ENCODE measurements at regions not wholly inside any gene's neighbourhood (a gene's known extent, or its start where the extent isn't known, plus 50 kb on each side); places are given as distances from the start of the nearest gene placed in this dataset.

DNA sequence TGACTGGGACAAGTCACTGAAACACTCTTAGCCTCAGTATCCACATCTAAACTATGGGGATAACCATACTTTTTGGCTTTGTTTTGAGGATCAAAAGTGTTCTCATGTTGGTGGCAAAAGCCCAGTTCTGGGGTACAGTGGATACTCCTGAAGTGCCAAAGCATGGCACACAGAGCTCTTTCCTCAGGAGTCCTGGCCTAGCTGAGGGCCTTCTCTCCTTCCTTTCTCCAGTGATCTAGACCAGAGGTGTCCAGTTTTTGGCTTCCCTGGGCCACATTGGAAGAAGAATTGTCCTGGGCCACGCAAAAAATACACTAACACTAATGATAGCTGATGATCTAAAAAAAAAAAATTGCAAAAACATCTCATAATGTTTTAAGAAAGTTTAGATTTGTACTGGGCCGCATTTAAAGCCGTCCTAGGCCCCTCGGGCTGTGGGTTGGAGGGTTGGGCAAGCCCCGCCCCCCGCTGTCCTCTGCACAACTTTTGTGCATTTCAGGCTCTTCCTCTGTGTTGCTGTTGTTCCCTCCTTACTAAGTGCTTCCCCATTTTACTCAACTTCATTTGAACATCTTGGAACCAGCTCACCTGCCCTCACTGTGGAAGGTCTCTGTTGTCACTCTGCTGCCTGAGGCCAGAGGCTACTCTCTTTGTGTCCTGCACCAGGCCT, 337.0 kb downstream of the CYRIA start:
- Histone ChIP-seq H3K4me1 (ENCODE audit: insufficient read depth, low read length) (no peaks in the 10 kb centered on the region), H3K9me3 (ENCODE audit: low read length) (no peaks in the 10 kb centered on the region), H3K4me3 (ENCODE audit: low read length) (no peak overlapping the region), H3K36me3 (ENCODE audit: insufficient read depth, low read length) (no peaks in the 10 kb centered on the region), H3K27ac (ENCODE audit: low read depth, low read length) (no peak overlapping the region), H3K27me3 (ENCODE audit: insufficient read depth, low read length, poor library complexity, severe bottlenecking) (no peaks in the 10 kb centered on the region)
- H3K4me1 Mint-ChIP-seq: no peaks in the 10 kb centered on the region
- CTCF ChIA-PET: no interaction called here
- H3K36me3 Mint-ChIP-seq: no peaks in the 10 kb centered on the region
- H3K27ac Mint-ChIP-seq: no peak overlapping the region
- no peak overlapping the region for H3K4me3 Mint-ChIP-seq
- peaks cover 0 to 2% of the 10 kb centered on the region in 2 donors for H3K27me3 Mint-ChIP-seq
- no peak for DNase-seq
- H3K9me3 Mint-ChIP-seq: peaks cover 0 to 4% (median 0%) of the 10 kb centered on the region in 5 donors
- POLR2A ChIA-PET: no interaction called here

DNA sequence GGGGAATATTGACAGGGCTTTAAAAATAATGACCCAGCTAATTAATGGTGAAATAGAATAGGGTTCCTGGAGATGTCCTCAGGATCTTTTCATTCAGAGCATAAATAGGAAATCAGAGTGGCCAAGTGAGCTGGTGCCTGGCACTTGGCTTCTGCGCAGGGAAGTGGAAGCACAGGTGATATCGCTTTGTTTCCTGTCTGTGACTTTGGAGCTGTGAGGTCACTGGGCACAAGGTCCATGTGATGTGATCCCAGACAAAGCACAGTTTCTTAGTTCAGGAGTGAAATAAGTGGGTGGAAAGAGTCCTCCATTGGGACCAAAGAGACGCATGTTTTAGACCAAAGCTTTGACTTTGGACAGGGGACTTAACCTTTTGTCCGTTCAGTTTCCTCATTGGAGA, 338.3 kb downstream of the CYRIA start:
- H3K27ac ChIP-seq (ENCODE audit: low read depth, low read length): no peak overlapping the region
- H3K4me3 ChIP-seq (ENCODE audit: low read length): no peak overlapping the region
- Mint-ChIP-seq H3K4me1 (no peaks in the 10 kb centered on the region), H3K9me3 (peaks cover 0 to 4% (median 0%) of the 10 kb centered on the region in 5 donors), H3K27ac (no peak overlapping the region), H3K4me3 (no peak overlapping the region), H3K27me3 (peaks cover 0 to 2% of the 10 kb centered on the region in 2 donors), H3K36me3 (no peaks in the 10 kb centered on the region)
- H3K27me3 ChIP-seq (ENCODE audit: insufficient read depth, low read length, poor library complexity, severe bottlenecking): no peaks in the 10 kb centered on the region
- no peaks in the 10 kb centered on the region for H3K4me1 ChIP-seq (ENCODE audit: insufficient read depth, low read length)
- no peaks in the 10 kb centered on the region for H3K36me3 ChIP-seq (ENCODE audit: insufficient read depth, low read length)
- CTCF ChIA-PET: no interaction called here
- H3K9me3 ChIP-seq (ENCODE audit: low read length): no peaks in the 10 kb centered on the region
- POLR2A ChIA-PET: no interaction called here
- DNase-seq: no peak

DNA sequence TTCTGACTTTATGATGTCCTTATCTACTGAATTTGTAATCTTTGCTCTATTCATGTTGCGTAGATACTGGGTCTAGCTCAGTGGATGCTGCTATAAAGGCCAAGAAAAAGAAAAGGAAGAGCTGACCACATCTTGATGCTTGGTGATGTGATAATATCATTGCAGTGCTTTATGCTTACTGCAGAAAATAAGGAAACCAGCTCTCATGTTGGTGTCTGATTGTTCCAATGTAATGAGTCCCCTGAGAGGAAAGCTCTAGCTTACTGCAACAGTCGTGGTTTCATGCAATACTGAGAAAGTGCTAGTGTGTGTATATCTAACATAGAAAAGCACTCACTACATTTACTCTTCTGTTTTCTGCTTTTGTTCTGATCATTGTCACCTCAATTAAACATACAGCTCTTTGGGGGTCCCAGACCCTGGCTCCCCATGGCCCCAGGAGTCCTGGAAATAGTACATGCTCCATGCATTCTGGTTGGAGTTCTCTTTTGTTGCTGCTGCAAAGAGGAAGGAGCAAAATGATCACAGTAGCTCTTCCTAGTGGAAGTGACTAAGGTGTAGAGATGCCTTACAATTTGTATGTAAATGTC, 338.8 kb downstream of the CYRIA start:
- Histone ChIP-seq H3K27ac (ENCODE audit: low read depth, low read length) (no peak overlapping the region), H3K4me3 (ENCODE audit: low read length) (no peak overlapping the region), H3K9me3 (ENCODE audit: low read length) (no peaks in the 10 kb centered on the region), H3K4me1 (ENCODE audit: insufficient read depth, low read length) (no peaks in the 10 kb centered on the region), H3K27me3 (ENCODE audit: insufficient read depth, low read length, poor library complexity, severe bottlenecking) (no peaks in the 10 kb centered on the region), H3K36me3 (ENCODE audit: insufficient read depth, low read length) (no peaks in the 10 kb centered on the region)
- Mint-ChIP-seq H3K27me3 (peaks cover 0 to 2% of the 10 kb centered on the region in 2 donors), H3K9me3 (peaks cover 0 to 4% (median 0%) of the 10 kb centered on the region in 5 donors), H3K4me3 (no peak overlapping the region), H3K4me1 (no peaks in the 10 kb centered on the region), H3K36me3 (no peaks in the 10 kb centered on the region), H3K27ac (no peak overlapping the region)
- ChIA-PET CTCF (no interaction called here), POLR2A (no interaction called here)
- no peak for DNase-seq

DNA sequence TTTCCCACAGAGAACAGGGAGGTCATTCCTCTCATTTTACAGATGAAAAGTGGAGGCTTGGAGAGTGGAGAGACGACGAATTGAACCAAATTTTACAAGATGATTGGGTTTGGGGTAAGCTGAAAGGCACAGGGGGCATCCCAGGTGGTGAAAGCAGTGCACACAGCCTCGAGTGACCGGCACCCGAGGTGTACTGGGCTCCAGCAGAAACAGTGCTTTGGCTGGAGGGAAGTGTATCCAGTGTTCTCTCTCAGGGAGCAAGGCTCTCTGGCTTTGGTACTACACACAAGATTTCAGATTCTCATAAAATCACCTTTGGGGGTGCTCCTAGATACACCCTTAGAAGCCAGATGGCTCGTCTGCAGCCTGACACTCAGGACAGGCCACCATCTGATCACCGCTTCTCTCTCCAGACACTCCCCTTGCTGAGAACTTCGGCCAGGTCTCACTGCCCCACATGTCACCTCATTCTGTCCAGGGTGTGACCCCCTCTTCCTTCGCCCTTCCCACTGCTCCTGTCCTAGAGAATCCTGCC, 339.6 kb downstream of the CYRIA start:
- Histone ChIP-seq H3K27me3 (ENCODE audit: insufficient read depth, low read length, poor library complexity, severe bottlenecking) (no peaks in the 10 kb centered on the region), H3K36me3 (ENCODE audit: insufficient read depth, low read length) (no peaks in the 10 kb centered on the region), H3K9me3 (ENCODE audit: low read length) (no peaks in the 10 kb centered on the region), H3K4me3 (ENCODE audit: low read length) (no peak overlapping the region), H3K27ac (ENCODE audit: low read depth, low read length) (no peak overlapping the region), H3K4me1 (ENCODE audit: insufficient read depth, low read length) (no peaks in the 10 kb centered on the region)
- no peak overlapping the region for H3K27ac Mint-ChIP-seq
- ChIA-PET CTCF (no interaction called here), POLR2A (no interaction called here)
- DNase-seq: no peak
- H3K9me3 Mint-ChIP-seq: peaks cover 0 to 4% (median 0%) of the 10 kb centered on the region in 5 donors
- peaks cover 0 to 2% of the 10 kb centered on the region in 2 donors for H3K27me3 Mint-ChIP-seq
- H3K4me1 Mint-ChIP-seq: no peaks in the 10 kb centered on the region
- H3K4me3 Mint-ChIP-seq: no peak overlapping the region
- no peaks in the 10 kb centered on the region for H3K36me3 Mint-ChIP-seq

DNA sequence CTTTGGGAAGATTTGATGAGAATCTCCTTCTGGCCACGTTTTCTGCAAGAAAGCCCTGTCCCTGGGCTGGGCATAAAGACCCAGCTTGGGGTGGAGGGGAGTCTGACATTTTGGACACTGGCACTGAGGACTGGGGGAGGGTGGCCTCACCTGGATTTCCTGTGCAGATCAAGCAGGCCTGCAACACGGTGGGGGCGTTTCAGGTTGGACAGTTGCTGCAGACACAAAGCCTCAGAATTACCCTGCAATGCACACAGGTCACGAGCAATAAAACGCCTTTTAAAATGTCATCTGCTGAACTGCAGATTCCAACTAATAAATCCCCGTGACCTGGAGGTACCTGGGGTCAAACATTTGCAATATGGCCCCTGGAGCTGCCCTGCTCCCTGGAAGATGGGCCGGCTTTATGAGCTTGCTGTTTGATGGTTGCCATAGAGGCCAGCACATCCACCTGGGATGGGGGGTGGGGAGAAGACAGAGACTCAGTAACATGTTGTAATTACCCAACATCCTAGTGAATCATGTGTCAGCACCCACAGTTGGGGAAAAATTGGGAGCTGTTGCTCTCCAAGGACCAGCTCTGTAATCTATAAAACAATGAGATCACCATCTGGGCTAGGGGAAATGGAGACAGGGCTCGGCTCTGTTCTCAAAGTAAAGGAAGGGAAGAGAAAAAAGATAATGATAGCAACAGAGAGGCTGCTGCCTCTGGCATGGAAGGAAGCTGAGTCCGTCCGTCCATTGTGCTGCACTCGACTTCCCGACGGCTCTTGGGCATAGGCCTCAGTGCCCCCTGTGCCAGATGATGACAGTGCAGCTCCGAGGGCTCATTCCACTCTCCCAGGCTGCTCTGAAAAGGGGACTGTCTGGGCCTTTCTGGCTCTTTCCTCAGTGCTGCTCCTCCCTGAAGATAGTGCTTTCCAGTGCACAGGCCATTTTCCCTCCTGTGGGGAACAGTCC, 340.3 kb downstream of the CYRIA start:
- peaks cover 0 to 2% (median 0%) of the 10 kb centered on the region in 5 donors for H3K9me3 Mint-ChIP-seq
- H3K36me3 Mint-ChIP-seq: no peaks in the 10 kb centered on the region

DNA sequence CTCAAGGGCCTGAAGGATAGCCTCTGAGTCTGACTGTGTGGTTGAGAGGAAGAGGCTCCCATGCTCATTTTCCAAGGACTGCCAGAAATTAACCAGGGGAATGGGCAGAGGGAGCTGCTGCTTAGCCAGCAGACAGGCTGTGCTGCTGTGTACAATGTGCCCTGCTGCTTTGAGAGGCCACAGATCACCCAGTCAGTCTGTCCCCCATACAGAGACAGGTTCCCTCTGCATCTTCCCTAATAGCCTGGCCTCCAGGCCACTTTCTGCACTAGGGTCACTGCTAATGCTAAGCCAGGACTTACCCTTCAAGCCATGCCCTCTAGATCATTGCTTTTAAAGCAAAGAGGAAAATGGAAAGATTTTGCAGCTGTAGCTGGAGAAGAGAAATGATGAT, 341.1 kb downstream of the CYRIA start:
- H3K27me3 ChIP-seq (ENCODE audit: insufficient read depth, low read length, poor library complexity, severe bottlenecking): no peaks in the 10 kb centered on the region
- no peaks in the 10 kb centered on the region for H3K4me1 ChIP-seq (ENCODE audit: insufficient read depth, low read length)
- CTCF ChIA-PET: no interaction called here
- Mint-ChIP-seq H3K27me3 (no peaks in the 10 kb centered on the region), H3K4me1 (no peaks in the 10 kb centered on the region), H3K27ac (no peak overlapping the region), H3K9me3 (peaks cover 0 to 2% (median 0%) of the 10 kb centered on the region in 5 donors), H3K4me3 (no peak overlapping the region), H3K36me3 (no peaks in the 10 kb centered on the region)
- POLR2A ChIA-PET: no interaction called here
- H3K36me3 ChIP-seq (ENCODE audit: insufficient read depth, low read length): no peaks in the 10 kb centered on the region
- no peaks in the 10 kb centered on the region for H3K9me3 ChIP-seq (ENCODE audit: low read length)
- DNase-seq: no peak
- H3K27ac ChIP-seq (ENCODE audit: low read depth, low read length): no peak overlapping the region
- H3K4me3 ChIP-seq (ENCODE audit: low read length): no peak overlapping the region

More for the DNA sequence above, 340.3 kb downstream of the CYRIA start:
- Histone ChIP-seq H3K4me1 (ENCODE audit: insufficient read depth, low read length) (no peaks in the 10 kb centered on the region), H3K27ac (ENCODE audit: low read depth, low read length) (no peak overlapping the region), H3K27me3 (ENCODE audit: insufficient read depth, low read length, poor library complexity, severe bottlenecking) (no peaks in the 10 kb centered on the region), H3K9me3 (ENCODE audit: low read length) (no peaks in the 10 kb centered on the region), H3K36me3 (ENCODE audit: insufficient read depth, low read length) (no peaks in the 10 kb centered on the region), H3K4me3 (ENCODE audit: low read length) (no peak overlapping the region)
- H3K27ac Mint-ChIP-seq: no peak overlapping the region
- CTCF ChIA-PET: no interaction called here
- POLR2A ChIA-PET: no interaction called here
- peaks cover 0 to 2% of the 10 kb centered on the region in 2 donors for H3K27me3 Mint-ChIP-seq
- no peaks in the 10 kb centered on the region for H3K4me1 Mint-ChIP-seq
- no peak for DNase-seq
- H3K4me3 Mint-ChIP-seq: no peak overlapping the region

DNA sequence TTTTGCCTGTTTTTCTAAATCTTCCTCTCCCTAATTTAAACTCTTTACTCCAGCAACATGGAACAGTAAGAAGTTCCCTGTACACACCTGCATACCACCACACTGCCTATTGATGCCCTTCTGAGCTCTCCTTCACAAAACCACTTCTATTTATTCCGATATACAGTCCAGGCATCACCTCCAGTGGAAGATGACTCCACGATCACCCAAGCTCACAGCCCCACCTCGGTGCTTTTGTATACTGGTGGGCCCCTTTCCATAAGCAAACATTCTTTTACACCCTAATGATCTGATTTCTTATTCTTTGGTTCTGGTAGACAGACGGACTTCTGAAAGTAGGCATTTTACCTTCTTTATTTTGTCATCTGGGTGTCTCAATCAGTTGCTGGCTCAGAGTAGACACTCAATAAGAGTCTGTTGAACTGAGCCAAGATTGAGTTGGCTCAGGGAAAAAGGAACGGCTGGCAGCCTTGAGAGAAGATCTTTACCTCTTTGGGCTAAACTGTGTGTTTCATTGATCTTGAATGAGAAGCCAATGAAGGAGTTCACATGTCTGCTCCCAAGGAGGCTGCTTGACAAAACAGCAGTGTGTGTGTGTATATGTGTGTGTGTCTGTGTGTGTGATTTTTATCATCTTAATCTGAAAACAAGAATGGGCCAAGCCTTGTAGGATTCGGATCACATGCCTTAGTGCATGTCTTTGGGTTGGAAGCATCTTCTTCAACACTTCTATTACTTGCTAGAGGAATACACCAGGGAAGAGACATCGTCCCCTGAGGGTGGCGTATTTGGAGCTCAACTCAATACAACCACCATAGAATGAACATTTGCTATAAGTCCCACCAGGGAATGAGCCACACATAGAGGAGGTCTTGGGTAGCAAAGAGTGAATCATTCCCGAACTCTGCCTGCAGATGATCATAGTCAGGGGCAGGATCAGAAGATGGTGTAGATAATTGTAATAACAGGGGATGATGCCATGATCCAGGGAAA, 341.8 kb downstream of the CYRIA start:
- CTCF ChIA-PET: no interaction called here
- no peak overlapping the region for H3K27ac Mint-ChIP-seq
- no peaks in the 10 kb centered on the region for H3K36me3 Mint-ChIP-seq
- Histone ChIP-seq H3K9me3 (ENCODE audit: low read length) (no peaks in the 10 kb centered on the region), H3K4me3 (ENCODE audit: low read length) (no peak overlapping the region), H3K36me3 (ENCODE audit: insufficient read depth, low read length) (no peaks in the 10 kb centered on the region), H3K27me3 (ENCODE audit: insufficient read depth, low read length, poor library complexity, severe bottlenecking) (no peaks in the 10 kb centered on the region), H3K27ac (ENCODE audit: low read depth, low read length) (no peak overlapping the region), H3K4me1 (ENCODE audit: insufficient read depth, low read length) (no peaks in the 10 kb centered on the region)
- no peak for DNase-seq
- peaks cover 0 to 2% (median 0%) of the 10 kb centered on the region in 5 donors for H3K9me3 Mint-ChIP-seq
- POLR2A ChIA-PET: no interaction called here
- H3K27me3 Mint-ChIP-seq: no peaks in the 10 kb centered on the region
- H3K4me3 Mint-ChIP-seq: no peak overlapping the region
- no peaks in the 10 kb centered on the region for H3K4me1 Mint-ChIP-seq
